ENCODE measurements at regions not wholly inside any gene's neighbourhood (a gene's known extent, or its start where the extent isn't known, plus 50 kb on each side); places are given as distances from the start of the nearest gene placed in this dataset.
"Not testable (repeated sequence)": the region's sequence is repeated elsewhere in the genome, so short reads cannot be mapped to it uniquely, and the experiment has no call there.

GRCh38 chr3:24545887-24546286 lies 51.2 kb upstream of the THRB start:
- no peak for DNase-seq (ENCODE audit: low spot score)

- DNase-seq (ENCODE audit: low spot score) = no peak
These were observed 53.6 kb upstream of the THRB start for GRCh38 chr3:24548278-24548677.

GRCh38 chr3:24550588-24550987 lies 55.9 kb upstream of the THRB start:
- DNase-seq (ENCODE audit: low spot score) = no peak

- DNase-seq (ENCODE audit: low spot score) = no peak
These were observed 57.0 kb upstream of the THRB start for GRCh38 chr3:24551626-24552025.

GRCh38 chr3:24562895-24563294 lies 68.2 kb upstream of the THRB start:
- no peak for DNase-seq (ENCODE audit: low spot score)

- no peak for DNase-seq (ENCODE audit: low spot score)
These were observed 70.4 kb upstream of the THRB start for GRCh38 chr3:24565053-24565452.

- no peak for DNase-seq (ENCODE audit: low spot score)
These were observed 71.0 kb upstream of the THRB start for GRCh38 chr3:24565656-24566055.

GRCh38 chr3:24566927-24567326 lies 72.3 kb upstream of the THRB start:
- DNase-seq (ENCODE audit: low spot score) = no peak

- not testable (repeated sequence) for DNase-seq (ENCODE audit: low spot score)
These were observed 77.8 kb upstream of the THRB start for GRCh38 chr3:24572409-24572808.

GRCh38 chr3:24573576-24573975 lies 78.9 kb upstream of the THRB start:
- no peak for DNase-seq (ENCODE audit: low spot score)

GRCh38 chr3:24578324-24578723 lies 83.7 kb upstream of the THRB start:
- DNase-seq (ENCODE audit: low spot score) = no peak

GRCh38 chr3:24578951-24579421 lies 84.3 kb upstream of the THRB start:
- no peak for DNase-seq (ENCODE audit: low spot score)

GRCh38 chr3:24582431-24583403 lies 88.1 kb upstream of the THRB start:
- no peak for DNase-seq (ENCODE audit: low spot score)

- no peak for DNase-seq (ENCODE audit: low spot score)
These were observed 92.3 kb upstream of the THRB start for GRCh38 chr3:24586920-24587319.

- DNase-seq (ENCODE audit: low spot score) = no peak
These were observed 94.2 kb upstream of the THRB start for GRCh38 chr3:24588629-24589512.

- no peak for DNase-seq (ENCODE audit: low spot score)
These were observed 94.8 kb upstream of the THRB start for GRCh38 chr3:24589513-24589851.

GRCh38 chr3:24589931-24590880 lies 95.6 kb upstream of the THRB start:
- DNase-seq (ENCODE audit: low spot score) = no peak

- no peak for DNase-seq (ENCODE audit: low spot score)
These were observed 96.5 kb upstream of the THRB start for GRCh38 chr3:24591191-24591590.

- no peak for DNase-seq (ENCODE audit: low spot score)
These were observed 97.3 kb upstream of the THRB start for GRCh38 chr3:24591661-24592555.

- no peak for DNase-seq (ENCODE audit: low spot score)
These were observed 99.5 kb upstream of the THRB start for GRCh38 chr3:24594161-24594560.

GRCh38 chr3:24595796-24596195 lies 101.1 kb upstream of the THRB start:
- no peak for DNase-seq (ENCODE audit: low spot score)

Measured in hematopoietic multipotent progenitor cell treated with erythropoietin and hydrocortisone succinate and interleukin-3 and kit ligand, for 17 days (in vitro differentiated cells).